Pancreas (tissue), 10 donors: ENCODE measurements at regions not wholly inside any gene's neighbourhood (a gene's known extent, or its start where the extent isn't known, plus 50 kb on each side); places are given as distances from the start of the nearest gene placed in this dataset.
A peak's percentile ranks its signal among the peaks of the same experiment; 100 is the strongest.

Experiments used
- ATAC-seq, 4 donors: fragments of 200-7000 bp; cut with Tn5 transposase; one replicate each; pipeline versions ENCODE4 v1.8.0 to v1.9.1; 2020; ENCODE audit warnings: mild to moderate bottlenecking in 4 of 4, moderate library complexity in 4 of 4
- DNase-seq, 6 donors: peaks; one replicate each; pipeline ENCODE4 v3.0.0-alpha.2; 2020
- FAIRE-seq: peaks from 2 replicates; lab custom pipeline; 2012; peaks lifted over from hg19 to GRCh38; lab: Jason Lieb, UNC
- H3K27ac ChIP-seq, 4 donors: fragments of 200-600 bp; sonication (generic); 1 replicate in 3 of 4; 2 replicates in 1 of 4; pipeline versions ENCODE4 v1.5.0 to v1.8.0; 2020
- H3K27me3 ChIP-seq, 4 donors: fragments of 200-600 bp; one replicate each; pipeline ENCODE4 v1.8.0; 2021
- H3K36me3 ChIP-seq, 3 donors: fragments of 200-600 bp; sonication (generic) in 1 of 3; one replicate each; pipeline versions ENCODE4 v1.5.0 to v1.8.0; 2020 to 2021
- H3K4me1 ChIP-seq, 3 donors: fragments of 200-600 bp; one replicate each; pipeline ENCODE4 v1.8.0; 2021
- H3K4me3 ChIP-seq, 4 donors: fragments of 200-600 bp; sonication (generic) in 2 of 4; one replicate each; pipeline versions ENCODE4 v1.5.0 to v1.8.0; 2020 to 2021
- H3K9me3 ChIP-seq, 4 donors: fragments of 200-600 bp; one replicate each; pipeline ENCODE4 v1.8.0; 2021
- WGBS, 2 donors: extraction: QIAGEN DNeasy Blood & Tissue Kit; methylation state at CpG; one replicate each; pipeline ENCODE4 v1.1.7; 2013; 5-methylcytosine and 5-hydroxymethylcytosine counted together
- intact Hi-C, 3 donors: fragments of 100-400 bp; cut with DNase I; formaldehyde crosslinking; loops; one replicate each; pipeline versions ENCODE4 v1.11.1 to v1.14.2; 2022
- TF ChIP-seq, protein P1 (sequence below), 4 donors: fragments of 200-600 bp; sonication (generic) in 3 of 4; IDR thresholded peaks; one replicate each; pipeline versions ENCODE4 v1.5.0 to v1.8.0; 2021; ENCODE audit warnings: antibody characterized with exemption in 4 of 4
- donor health status: healthy with polysubstance abuse.
- donor health status: DM: no; HTN: no; CAD: no; lungs with moderate emphysema.
- donor health status: DM: no; HTN: no; CAD: no.
- donor health status: control.
- donor health status: control.
- donor health status: Bipolar disorder and iron deficiency.
- donor health status: DM: yes; HTN: yes; CAD: no.
- donor health status: DM: no; HTN: no; CAD: no.
- donor health status: DM: no; HTN: no; CAD: no.
- donor health status: DM: yes; HTN: yes; CAD: no.

DNA sequence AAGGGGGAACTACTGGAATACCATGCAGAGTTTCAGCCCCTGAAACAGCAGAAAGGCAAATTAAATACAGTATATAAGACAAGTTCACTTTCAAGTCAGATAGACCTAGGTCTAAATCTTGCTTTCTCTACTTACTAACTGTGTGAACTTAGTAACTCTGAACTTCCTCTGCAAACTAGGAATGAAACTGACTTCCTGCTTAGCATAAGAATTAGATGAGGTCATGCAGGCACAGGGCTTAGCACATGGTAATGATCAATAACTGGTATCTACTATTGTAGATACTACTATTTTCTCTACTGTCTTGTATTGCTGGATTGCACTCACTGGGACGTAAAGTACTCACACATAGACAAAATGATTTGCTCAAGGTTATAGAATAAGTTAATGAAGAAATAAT, 51.5 kb upstream of the MTNR1B start:
- Histone ChIP-seq H3K27ac (no peak overlapping the region), H3K36me3 (no peaks in the 10 kb centered on the region), H3K9me3 (no peaks in the 10 kb centered on the region), H3K4me3 (no peak overlapping the region), H3K27me3 (no peaks in the 10 kb centered on the region), H3K4me1 (no peaks in the 10 kb centered on the region)
- 36 to 38% methylated on average over 1 of the region's 1 CpG for WGBS, 2 donors
- FAIRE-seq (no peak), ATAC-seq (peak in 1 of 4 donors; percentile 38), DNase-seq (no peak)
- intact Hi-C loops: no loop called here
- TF ChIP-seq, protein P1, sequence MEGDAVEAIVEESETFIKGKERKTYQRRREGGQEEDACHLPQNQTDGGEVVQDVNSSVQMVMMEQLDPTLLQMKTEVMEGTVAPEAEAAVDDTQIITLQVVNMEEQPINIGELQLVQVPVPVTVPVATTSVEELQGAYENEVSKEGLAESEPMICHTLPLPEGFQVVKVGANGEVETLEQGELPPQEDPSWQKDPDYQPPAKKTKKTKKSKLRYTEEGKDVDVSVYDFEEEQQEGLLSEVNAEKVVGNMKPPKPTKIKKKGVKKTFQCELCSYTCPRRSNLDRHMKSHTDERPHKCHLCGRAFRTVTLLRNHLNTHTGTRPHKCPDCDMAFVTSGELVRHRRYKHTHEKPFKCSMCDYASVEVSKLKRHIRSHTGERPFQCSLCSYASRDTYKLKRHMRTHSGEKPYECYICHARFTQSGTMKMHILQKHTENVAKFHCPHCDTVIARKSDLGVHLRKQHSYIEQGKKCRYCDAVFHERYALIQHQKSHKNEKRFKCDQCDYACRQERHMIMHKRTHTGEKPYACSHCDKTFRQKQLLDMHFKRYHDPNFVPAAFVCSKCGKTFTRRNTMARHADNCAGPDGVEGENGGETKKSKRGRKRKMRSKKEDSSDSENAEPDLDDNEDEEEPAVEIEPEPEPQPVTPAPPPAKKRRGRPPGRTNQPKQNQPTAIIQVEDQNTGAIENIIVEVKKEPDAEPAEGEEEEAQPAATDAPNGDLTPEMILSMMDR (IDR thresholded peaks at IDR 0.05): no peak

DNA sequence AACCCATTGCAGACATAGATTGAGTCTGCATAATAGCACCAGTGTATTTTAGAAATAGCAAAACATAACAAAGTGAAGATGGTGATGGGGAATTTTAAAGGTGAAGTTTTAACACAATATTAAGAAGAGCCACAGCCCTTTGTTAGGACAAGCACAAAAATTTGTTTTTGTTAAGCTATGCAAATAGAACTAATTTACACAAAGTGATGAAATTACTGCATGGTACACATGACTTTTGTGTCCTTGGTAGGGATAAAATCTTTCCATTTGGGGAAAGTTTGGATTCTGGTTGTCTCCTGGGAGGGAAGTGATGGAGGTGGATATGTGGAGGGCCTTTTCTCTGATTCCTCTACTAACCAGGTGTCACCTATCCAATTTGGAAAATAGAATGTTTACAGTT, 50.4 kb upstream of the MTNR1B start:
- Histone ChIP-seq H3K36me3 (no peaks in the 10 kb centered on the region), H3K4me3 (no peak overlapping the region), H3K4me1 (no peaks in the 10 kb centered on the region), H3K9me3 (no peaks in the 10 kb centered on the region), H3K27ac (no peak overlapping the region), H3K27me3 (no peaks in the 10 kb centered on the region)
- FAIRE-seq: no peak
- DNase-seq: no peak
- ATAC-seq: no peak
- TF ChIP-seq, protein P1 (IDR thresholded peaks at IDR 0.05): no peak
- intact Hi-C loops: no loop called here
